OCI-LY1 (cell line): ENCODE measurements at regions not wholly inside any gene's neighbourhood (a gene's known extent, or its start where the extent isn't known, plus 50 kb on each side); places are given as distances from the start of the nearest gene placed in this dataset.

Source experiments
- EZH2 ChIP-seq: fragments of 200-600 bp; sonication (generic), shearing (Covaris generic); IDR thresholded peaks from 2 replicates; pipeline ENCODE4 v1.8.0; 2017; ENCODE audit warnings: borderline replicate concordance, mixed run types, mild to moderate bottlenecking, antibody characterized with exemption, low read length, moderate library complexity, mixed read lengths
- TF ChIP-seq, protein P1 (sequence below): fragments of 200-600 bp; sonication (generic), shearing (Covaris generic); IDR thresholded peaks from 2 replicates; pipeline ENCODE4 v1.5.1; 2017; ENCODE audit warnings: mild to moderate bottlenecking, antibody characterized with exemption, low read length, moderate library complexity, mixed read lengths

GRCh38 chr7:13802651-13803050 is 186.8 kb downstream of the ETV1 start:
- TF ChIP-seq, protein P1, sequence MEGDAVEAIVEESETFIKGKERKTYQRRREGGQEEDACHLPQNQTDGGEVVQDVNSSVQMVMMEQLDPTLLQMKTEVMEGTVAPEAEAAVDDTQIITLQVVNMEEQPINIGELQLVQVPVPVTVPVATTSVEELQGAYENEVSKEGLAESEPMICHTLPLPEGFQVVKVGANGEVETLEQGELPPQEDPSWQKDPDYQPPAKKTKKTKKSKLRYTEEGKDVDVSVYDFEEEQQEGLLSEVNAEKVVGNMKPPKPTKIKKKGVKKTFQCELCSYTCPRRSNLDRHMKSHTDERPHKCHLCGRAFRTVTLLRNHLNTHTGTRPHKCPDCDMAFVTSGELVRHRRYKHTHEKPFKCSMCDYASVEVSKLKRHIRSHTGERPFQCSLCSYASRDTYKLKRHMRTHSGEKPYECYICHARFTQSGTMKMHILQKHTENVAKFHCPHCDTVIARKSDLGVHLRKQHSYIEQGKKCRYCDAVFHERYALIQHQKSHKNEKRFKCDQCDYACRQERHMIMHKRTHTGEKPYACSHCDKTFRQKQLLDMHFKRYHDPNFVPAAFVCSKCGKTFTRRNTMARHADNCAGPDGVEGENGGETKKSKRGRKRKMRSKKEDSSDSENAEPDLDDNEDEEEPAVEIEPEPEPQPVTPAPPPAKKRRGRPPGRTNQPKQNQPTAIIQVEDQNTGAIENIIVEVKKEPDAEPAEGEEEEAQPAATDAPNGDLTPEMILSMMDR = no peak
- no peak for TF ChIP-seq EZH2
